ENCODE measurements at regions not wholly inside any gene's neighbourhood (a gene's known extent, or its start where the extent isn't known, plus 50 kb on each side); places are given as distances from the start of the nearest gene placed in this dataset.
"Not testable (repeated sequence)": the region's sequence is repeated elsewhere in the genome, so short reads cannot be mapped to it uniquely, and the experiment has no call there.

DNA sequence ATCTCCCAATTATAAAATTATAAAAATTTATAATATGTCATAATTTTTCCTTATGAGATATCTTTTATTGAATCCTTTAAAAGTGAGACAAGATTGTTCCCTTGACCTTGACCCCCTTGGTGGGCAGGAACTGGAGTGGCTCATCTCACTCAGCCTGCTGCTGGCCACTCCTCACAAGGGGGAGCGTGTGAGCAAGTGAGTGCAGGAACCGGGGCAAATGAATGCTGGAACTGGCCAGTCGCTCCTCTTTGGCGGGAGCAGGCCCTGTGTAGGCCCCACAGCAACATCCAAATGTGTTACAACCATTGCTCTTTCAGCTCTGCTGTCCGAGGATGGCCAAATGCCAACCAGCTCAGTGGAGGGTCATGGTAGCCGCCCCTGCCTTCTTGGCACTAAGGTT is 178.8 kb downstream of the ETNK1 start:
- TF ChIP-seq, protein P1, sequence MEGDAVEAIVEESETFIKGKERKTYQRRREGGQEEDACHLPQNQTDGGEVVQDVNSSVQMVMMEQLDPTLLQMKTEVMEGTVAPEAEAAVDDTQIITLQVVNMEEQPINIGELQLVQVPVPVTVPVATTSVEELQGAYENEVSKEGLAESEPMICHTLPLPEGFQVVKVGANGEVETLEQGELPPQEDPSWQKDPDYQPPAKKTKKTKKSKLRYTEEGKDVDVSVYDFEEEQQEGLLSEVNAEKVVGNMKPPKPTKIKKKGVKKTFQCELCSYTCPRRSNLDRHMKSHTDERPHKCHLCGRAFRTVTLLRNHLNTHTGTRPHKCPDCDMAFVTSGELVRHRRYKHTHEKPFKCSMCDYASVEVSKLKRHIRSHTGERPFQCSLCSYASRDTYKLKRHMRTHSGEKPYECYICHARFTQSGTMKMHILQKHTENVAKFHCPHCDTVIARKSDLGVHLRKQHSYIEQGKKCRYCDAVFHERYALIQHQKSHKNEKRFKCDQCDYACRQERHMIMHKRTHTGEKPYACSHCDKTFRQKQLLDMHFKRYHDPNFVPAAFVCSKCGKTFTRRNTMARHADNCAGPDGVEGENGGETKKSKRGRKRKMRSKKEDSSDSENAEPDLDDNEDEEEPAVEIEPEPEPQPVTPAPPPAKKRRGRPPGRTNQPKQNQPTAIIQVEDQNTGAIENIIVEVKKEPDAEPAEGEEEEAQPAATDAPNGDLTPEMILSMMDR (conservative IDR thresholded peaks at IDR 0.05; ENCODE audit: low read depth, low read length): no peak
- no peak overlapping the region for H3K4me3 ChIP-seq (ENCODE audit: low read depth, low read length)
- peak; percentile 6 for DNase-seq (ENCODE audit: low read depth)

DNA sequence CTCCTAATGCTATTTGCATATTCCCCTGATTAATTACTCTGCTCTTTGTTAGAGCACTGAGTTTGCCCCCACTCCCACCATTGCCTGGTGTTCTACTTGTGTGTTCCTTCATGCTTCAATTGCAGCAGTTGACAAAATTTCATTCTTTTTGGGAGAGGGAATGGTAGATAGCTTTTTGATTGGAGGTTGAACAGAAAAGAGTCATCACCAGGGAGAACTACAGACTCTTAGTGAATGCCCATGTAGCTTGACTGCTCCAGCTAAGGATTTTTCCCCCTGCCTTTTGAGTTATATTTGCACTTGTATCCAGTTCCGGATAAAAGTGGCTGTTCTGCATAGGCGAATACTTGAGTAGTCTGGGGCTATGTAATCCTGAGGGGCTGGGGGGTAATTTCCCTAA is 183.9 kb downstream of the ETNK1 start:
- no peak for DNase-seq (ENCODE audit: low read depth)
- H3K4me3 ChIP-seq (ENCODE audit: low read depth, low read length): no peak overlapping the region
- TF ChIP-seq, protein P1 (conservative IDR thresholded peaks at IDR 0.05; ENCODE audit: low read depth, low read length): no peak

GRCh38 chr12:22810036-22810435 is 185.1 kb downstream of the ETNK1 start:
- no peak for DNase-seq (ENCODE audit: low read depth)
- H3K4me3 ChIP-seq (ENCODE audit: low read depth, low read length): no peak overlapping the region
- TF ChIP-seq, protein P1 (conservative IDR thresholded peaks at IDR 0.05; ENCODE audit: low read depth, low read length): no peak

- TF ChIP-seq, protein P1 (conservative IDR thresholded peaks at IDR 0.05; ENCODE audit: low read depth, low read length): no peak
- no peak for DNase-seq (ENCODE audit: low read depth)
- H3K4me3 ChIP-seq (ENCODE audit: low read depth, low read length): no peak overlapping the region
Measured at GRCh38 chr12:22812531-22812930, 187.6 kb downstream of the ETNK1 start.

- no peak overlapping the region for H3K4me3 ChIP-seq (ENCODE audit: low read depth, low read length)
- TF ChIP-seq, protein P1 (conservative IDR thresholded peaks at IDR 0.05; ENCODE audit: low read depth, low read length): no peak
- peak; percentile 9 for DNase-seq (ENCODE audit: low read depth)
Measured at GRCh38 chr12:22821985-22822384, 197.0 kb downstream of the ETNK1 start.

GRCh38 chr12:22826026-22826425 is 201.1 kb downstream of the ETNK1 start:
- TF ChIP-seq, protein P1 (conservative IDR thresholded peaks at IDR 0.05; ENCODE audit: low read depth, low read length): no peak
- H3K4me3 ChIP-seq (ENCODE audit: low read depth, low read length): no peak overlapping the region
- no peak for DNase-seq (ENCODE audit: low read depth)

DNA sequence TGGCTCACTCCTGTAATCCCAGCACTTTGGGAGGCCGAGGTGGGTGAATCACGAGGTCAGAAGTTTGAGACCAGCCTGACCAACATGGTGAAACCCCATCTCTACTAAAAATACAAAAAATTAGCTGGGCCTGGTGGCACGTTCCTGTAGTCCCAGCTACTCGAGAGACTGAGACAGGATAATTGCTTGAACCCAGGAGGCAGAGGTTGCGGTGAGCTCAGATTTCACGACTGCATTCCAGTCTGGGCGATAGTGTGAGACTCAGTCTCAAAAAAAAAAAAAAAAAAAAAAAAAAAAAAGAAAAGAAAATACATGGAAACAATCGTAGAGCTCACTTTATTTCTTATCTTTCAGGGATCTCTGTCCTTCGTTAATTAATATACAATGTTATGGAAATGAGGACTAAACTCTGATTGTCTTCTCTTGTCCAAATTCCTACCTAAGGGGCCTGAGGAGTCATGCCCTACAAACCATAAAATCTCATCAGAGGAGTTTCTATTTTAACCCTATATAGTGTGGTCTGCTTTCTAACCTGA is 201.5 kb downstream of the ETNK1 start:
- not testable (repeated sequence) for DNase-seq (ENCODE audit: low read depth); H3K4me3 ChIP-seq (ENCODE audit: low read depth, low read length)
